Motor neuron (in vitro differentiated cells): ENCODE measurements at regions not wholly inside any gene's neighbourhood (a gene's known extent, or its start where the extent isn't known, plus 50 kb on each side); places are given as distances from the start of the nearest gene placed in this dataset.

Experiments
- ATAC-seq, 8 experiments: fragments of 200-7000 bp; cut with Tn5 transposase; replicated peaks in 6 of 8; 2 replicates each; pipeline ENCODE4 v1.8.0; 2021; ENCODE audit warnings: mild to moderate bottlenecking in 8 of 8, moderate library complexity in 8 of 8
- H3K27ac ChIP-seq, 2 donors: fragments of 250-450 bp; sonication (Bioruptor Pico); 2 replicates each; pipeline ENCODE4 v1.9.0; 2021; ENCODE audit warnings: antibody characterized with exemption in 2 of 2, mild to moderate bottlenecking in 2 of 2, moderate library complexity in 1 of 2
- H3K4me1 ChIP-seq, 2 donors: fragments of 250-450 bp; sonication (Bioruptor Pico); replicated peaks in 1 of 2; 2 replicates each; pipeline ENCODE4 v1.6.1; 2021; ENCODE audit warnings: antibody characterized with exemption in 2 of 2, mild to moderate bottlenecking in 2 of 2, moderate library complexity in 1 of 2
- H3K4me3 ChIP-seq, 5 donors: fragments of 250-450 bp; sonication (Bioruptor Pico); 2 replicates each; pipeline ENCODE4 v1.9.0; 2021; ENCODE audit warnings: antibody characterized with exemption in 5 of 5, mild to moderate bottlenecking in 5 of 5, moderate library complexity in 4 of 5
- WGBS, 10 experiments: fragments of 450-650 bp; shearing (Covaris generic); methylation state at CpG; one replicate each; pipeline ENCODE4 v1.0.0; 2022; 5-methylcytosine and 5-hydroxymethylcytosine counted together
- in situ Hi-C, 9 experiments: fragments of 400-800 bp; cut with MboI; loops; one replicate each; pipeline ENCODE4 v1.15.0; 2021; ENCODE audit warnings: low sequenced_read_pairs in 9 of 9, low pct_unique_long_range_greater_than_20kb in 2 of 9; ENCODE audit not compliant: unreplicated experiment in 9 of 9

DNA sequence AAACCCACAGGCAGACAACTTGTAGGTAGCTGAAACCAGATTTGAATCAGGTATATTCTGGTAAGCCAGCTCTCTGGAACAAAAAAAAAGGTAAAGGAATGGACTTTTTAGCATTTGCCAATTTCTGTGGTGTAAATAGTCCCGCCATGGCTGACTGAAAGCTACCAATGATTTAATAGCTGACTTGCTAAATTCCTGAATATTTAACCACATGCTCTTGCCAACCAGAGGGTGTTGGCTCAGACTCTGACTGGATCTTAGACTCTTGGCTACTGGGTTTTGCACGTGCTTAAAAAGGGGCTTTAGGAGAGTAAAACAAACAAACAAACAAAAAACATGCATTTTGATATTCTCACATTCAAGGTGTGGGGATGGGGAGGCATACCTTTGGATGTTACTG lies 600.0 kb upstream of the CDH4 start:
- 8 to 93% (median 46%) methylated on average over 1 to 2 of the region's 2 CpGs; no CpG with 5 or more reads in 3 of the 10 experiments for WGBS, 10 experiments

DNA sequence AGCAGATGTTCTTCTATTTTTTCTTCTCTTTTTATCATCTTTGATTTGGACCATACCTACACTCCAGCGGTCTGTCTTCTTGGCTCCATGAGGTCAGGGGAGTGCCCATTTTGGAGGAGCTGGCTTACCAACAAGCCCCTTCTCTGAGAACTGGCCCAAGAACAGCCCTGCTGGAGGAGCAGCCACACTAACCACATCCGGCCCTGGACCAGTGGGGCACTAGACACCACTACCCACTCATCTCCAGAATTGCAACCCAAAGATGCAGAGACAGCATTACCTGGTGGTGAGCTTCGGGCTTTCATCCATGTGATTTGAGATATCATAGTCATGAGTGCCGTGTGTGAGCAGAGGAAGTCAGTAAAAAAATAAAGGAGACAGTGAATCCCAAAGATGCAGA lies 599.4 kb upstream of the CDH4 start:
- WGBS, 10 experiments: 10 to 100% (median 78%) methylated on average over 1 to 3 of the region's 4 CpGs
- Histone ChIP-seq H3K4me1 (peaks cover under 1 to 6% of the 10 kb centered on the region in 2 donors), H3K27ac (no peak overlapping the region), H3K4me3 (no peak overlapping the region)
- no peak for ATAC-seq
- in situ Hi-C loops: no loop called here

More for the DNA sequence above, 600.0 kb upstream of the CDH4 start:
- in situ Hi-C loops: no loop called here
- peak in 2 of 8 experiments; percentile 46 to 58 for ATAC-seq
- H3K4me3 ChIP-seq: no peak overlapping the region
- no peak overlapping the region for H3K27ac ChIP-seq
- H3K4me1 ChIP-seq: peaks cover 0 to under 1% of the 10 kb centered on the region in 2 donors

DNA sequence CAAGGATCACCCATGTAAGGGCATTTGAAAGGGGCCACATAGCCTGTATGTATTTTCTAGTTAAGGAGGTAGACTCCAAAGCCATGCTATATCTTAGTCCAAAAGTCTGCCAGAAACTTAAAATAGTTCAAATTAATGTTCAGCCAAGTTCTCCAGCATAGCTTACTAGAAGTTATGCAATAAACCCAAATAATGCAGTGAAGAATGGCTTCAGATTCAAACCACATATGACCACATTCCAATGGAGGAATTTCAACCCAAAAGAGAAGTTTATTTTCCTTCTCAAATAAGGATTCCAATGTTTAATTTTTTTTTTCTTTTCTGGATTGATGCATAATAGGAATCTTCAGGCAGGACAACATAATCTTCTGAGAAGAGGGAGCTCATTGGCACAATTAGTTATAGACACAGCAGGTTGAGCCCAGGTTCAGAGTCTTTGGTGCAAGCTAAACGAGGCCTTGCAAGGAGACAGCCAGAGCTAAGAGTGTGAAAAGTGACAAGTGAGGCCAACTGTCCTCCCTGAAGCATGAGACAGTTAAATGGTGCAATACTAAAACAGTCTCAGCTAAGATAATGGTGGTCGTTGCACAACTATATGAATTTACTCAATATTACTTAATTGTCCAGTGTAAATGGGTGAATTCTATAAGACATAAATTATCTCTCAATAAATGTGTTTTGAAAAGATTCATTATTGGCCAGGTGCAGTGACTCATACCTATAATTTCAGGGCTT lies 598.8 kb upstream of the CDH4 start:
- ATAC-seq: peak in 2 of 8 experiments; percentile 10 to 15
- in situ Hi-C loops: no loop called here
- 31 to 89% (median 61%) methylated on average over 1 to 2 of the region's 2 CpGs; no CpG with 5 or more reads in 2 of the 10 experiments for WGBS, 10 experiments

DNA sequence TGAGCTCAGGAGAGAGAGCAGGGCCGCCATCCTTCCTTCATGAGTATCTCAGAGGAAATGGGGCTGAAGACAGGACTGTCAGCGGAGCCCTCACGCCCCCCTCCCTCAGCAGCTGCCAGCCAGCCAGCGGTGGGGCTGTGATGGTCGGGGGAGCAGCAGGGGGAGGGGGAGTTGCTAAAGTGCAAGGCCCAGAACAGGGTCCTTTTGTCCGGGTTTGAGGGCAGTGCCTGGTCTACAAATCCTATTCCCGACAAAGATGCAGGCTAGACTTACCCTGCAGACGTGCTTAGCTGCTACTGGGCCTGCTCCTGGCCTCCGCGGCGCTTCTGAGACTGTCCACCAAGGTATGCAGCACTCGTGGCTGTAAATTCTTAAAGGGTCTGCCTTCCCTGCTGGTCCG lies 593.4 kb upstream of the CDH4 start:
- in situ Hi-C loops: no loop called here
- 23 to 88% (median 75%) methylated on average over 1 to 8 of the region's 13 CpGs; no CpG with 5 or more reads in 7 of the 10 experiments for WGBS, 10 experiments
- H3K4me3 ChIP-seq: no peak overlapping the region

More for the DNA sequence above, 598.8 kb upstream of the CDH4 start:
- H3K4me3 ChIP-seq: no peak overlapping the region
- H3K27ac ChIP-seq: no peak overlapping the region
- peaks cover 2 to 8% of the 10 kb centered on the region in 2 donors for H3K4me1 ChIP-seq

DNA sequence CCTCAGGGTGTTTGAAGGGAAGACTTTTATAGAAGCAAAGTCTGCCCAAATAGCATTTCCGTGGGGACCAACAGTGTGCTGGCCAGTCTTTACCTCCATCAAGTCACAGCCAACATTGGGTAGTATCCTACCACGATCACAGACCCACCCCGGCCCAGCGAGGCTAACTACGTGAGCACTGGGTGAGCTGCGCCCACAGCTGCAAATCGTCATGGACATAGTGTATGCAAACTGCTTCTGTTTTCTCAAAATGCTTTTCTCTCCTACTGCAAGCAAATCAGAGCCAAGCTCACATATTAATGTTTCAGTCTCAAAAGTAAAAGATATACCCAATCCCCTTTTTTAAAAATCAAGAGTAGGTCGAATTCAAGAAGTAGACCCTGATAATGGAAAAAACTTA lies 592.8 kb upstream of the CDH4 start:
- Histone ChIP-seq H3K27ac (no peak overlapping the region), H3K4me1 (peaks cover 8 to 12% of the 10 kb centered on the region in 2 donors), H3K4me3 (no peak overlapping the region)
- in situ Hi-C loops: no loop called here
- WGBS, 10 experiments: 0 to 90% (median 75%) methylated on average over 1 to 6 of the region's 8 CpGs
- ATAC-seq: peak in 1 of 8 experiments; percentile 55

More for the DNA sequence above, 593.4 kb upstream of the CDH4 start:
- peaks cover 8 to 12% of the 10 kb centered on the region in 2 donors for H3K4me1 ChIP-seq
- peak in 3 of 8 experiments; percentile 29 to 48 (median 33) for ATAC-seq
- no peak overlapping the region for H3K27ac ChIP-seq

DNA sequence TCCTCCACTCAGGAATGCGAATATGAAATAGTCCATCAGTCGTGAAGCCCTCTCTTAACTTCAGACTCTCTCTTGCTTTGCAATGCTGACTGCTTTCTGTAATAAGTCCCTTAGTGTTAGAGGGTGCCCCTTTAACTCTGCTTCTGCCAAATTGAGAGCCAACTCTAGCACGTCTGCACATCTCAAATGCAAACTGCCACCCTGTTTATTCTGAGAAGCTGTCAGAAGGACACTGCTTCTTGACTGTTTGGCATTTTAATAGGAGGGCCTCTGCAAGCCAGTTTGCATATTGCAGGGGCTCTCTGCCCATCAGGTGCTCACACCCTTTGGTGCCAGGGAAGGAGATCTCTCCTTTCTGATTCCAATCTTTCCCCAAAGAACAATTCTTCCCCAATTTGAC lies 589.8 kb upstream of the CDH4 start:
- Histone ChIP-seq H3K27ac (no peak overlapping the region), H3K4me1 (peaks cover 8 to 12% of the 10 kb centered on the region in 2 donors), H3K4me3 (no peak overlapping the region)
- in situ Hi-C loops: no loop called here
- no peak for ATAC-seq
- WGBS, 10 experiments: 0 to 53% (median 21%) methylated on average over 1 to 3 of the region's 3 CpGs; no CpG with 5 or more reads in 4 of the 10 experiments

DNA sequence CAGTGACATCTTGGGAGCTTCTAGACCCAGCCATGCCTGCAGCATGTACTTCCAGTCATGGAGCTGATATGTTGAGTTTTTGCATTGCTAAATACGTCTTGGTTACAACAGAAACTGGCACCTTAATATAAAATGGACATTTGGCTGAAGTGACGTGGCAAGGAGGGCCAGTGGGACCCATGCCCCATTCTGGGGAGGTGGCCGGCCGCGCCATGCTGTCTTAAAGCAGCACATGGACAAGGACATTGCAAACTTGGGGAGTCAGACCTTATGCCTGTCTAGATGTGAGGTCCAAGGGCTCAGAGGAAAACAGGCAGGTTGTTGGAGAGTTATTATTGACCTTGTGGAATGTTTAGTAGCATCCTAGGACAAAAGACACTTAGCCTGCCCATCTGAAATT lies 588.0 kb upstream of the CDH4 start:
- ATAC-seq: no peak
- H3K4me1 ChIP-seq: peaks cover 0 to 6% of the 10 kb centered on the region in 2 donors
- no peak overlapping the region for H3K27ac ChIP-seq
- in situ Hi-C loops: no loop called here
- 17 to 97% (median 57%) methylated on average over 1 to 4 of the region's 5 CpGs; no CpG with 5 or more reads in 2 of the 10 experiments for whole genome bisulfite sequencing, 10 experiments
- H3K4me3 ChIP-seq: no peak overlapping the region

DNA sequence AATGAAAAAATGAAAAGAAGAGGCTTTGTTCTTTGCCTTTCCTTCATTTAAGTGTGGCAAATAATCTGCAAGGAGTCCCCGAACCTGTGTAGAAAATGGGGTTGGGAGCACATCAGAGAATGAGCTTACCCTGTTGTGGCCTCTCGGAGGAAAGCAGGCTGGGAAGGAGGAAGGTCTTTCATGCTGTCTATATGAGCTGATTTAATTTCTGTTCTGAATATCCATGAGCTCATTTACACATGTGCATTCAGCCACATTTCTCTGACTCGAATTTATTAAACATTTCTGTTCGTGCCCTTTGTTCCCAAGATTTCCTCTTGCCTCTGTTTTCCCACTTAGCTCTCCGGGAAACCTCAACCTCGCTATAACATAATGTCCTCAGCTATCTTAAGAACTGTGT lies 584.4 kb upstream of the CDH4 start:
- in situ Hi-C loops: no loop called here
- 0 to 90% (median 55%) methylated on average over 1 to 6 of the region's 6 CpGs for WGBS, 10 experiments
- peak in 5 of 8 experiments; percentile 56 to 93 (median 59) for ATAC-seq
- Histone ChIP-seq H3K4me1 (peaks cover 0 to 6% of the 10 kb centered on the region in 2 donors), H3K4me3 (no peak overlapping the region), H3K27ac (no peak overlapping the region)

DNA sequence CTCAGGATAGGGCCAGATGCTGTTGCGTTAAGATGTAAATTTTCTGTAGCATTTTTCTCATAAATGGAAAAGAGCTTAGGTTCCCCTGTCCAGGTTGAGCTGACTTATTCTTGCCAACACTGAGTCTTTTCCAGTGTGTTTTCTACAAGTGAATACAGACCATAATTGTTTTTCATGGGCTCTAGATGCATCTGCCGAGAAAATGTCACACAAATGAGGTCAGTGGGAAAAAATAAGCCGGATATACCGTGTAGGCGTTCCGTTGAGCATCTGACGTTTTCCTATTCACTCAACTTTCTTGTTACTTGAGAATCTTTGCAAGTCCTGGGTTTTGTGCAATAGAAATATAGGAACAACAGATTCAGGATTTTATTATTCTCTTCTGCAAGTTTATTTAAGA lies 582.9 kb upstream of the CDH4 start:
- no peak for ATAC-seq
- in situ Hi-C loops: no loop called here
- Histone ChIP-seq H3K27ac (no peak overlapping the region), H3K4me3 (no peak overlapping the region), H3K4me1 (peaks cover 0 to 6% of the 10 kb centered on the region in 2 donors)
- 18 to 100% (median 72%) methylated on average over 3 to 7 of the region's 7 CpGs for WGBS, 10 experiments

DNA sequence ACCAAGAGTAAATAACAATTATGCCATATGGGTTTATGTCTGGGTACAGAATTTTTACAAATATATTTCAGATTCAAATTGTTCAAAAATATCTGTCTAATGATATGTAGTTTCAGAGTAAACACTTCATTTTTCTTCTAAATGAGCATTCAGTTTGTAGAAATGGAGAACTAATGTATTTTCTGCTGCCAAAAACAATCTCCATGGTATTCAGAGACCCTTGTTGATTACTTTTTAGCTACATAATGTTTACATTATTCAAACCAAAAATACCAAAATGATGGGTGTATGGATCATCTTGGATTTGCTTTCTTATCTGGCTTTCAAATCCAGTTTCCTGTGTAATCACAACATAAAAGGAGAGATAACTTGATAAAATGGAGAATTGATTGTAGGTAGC lies 576.0 kb upstream of the CDH4 start:
- Histone ChIP-seq H3K4me1 (no peaks in the 10 kb centered on the region), H3K27ac (no peak overlapping the region), H3K4me3 (no peak overlapping the region)
- no peak for ATAC-seq
- in situ Hi-C loops: no loop called here

DNA sequence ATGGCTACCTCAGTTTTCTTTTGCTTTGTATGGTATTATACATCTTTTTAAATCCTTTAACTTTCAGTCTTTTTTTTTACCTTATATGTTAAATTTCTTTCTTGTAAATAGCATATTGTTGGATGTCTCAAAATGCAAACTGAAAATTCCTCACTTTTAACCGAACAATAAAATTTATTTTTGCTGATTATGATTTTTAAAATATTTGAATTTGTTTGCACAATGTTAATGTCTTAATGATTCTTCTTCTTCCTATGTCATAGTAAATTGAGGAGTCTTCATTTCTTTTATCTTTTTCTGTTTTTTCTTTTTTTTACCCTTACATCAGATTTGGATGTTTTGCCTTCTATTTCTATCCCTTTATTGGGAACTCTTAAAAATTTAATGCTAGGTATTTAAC lies 574.2 kb upstream of the CDH4 start:
- 44 to 100% (median 70%) methylated on average over 1 of the region's 1 CpG for WGBS, 10 experiments
- in situ Hi-C loops: no loop called here
- no peaks in the 10 kb centered on the region for H3K4me1 ChIP-seq
- H3K4me3 ChIP-seq: no peak overlapping the region
- ATAC-seq: no peak
- no peak overlapping the region for H3K27ac ChIP-seq

DNA sequence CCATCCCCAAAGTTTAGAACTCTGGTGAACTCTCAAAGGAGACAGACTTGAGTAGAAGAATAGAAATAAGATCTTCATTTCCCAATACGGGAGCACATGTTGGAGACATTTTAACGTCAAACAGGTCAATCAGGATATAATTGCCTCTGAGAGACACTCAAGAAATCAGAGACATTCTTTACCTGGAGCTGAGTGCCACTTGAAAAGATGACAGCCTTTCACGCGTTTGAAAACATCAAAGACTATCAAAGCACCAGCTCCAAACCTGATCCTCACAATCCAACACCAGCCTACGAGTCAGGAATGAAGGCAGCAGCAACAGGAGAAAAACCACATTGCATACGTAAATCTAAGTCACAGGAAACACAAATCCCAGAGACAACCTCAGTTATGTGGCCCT lies 571.5 kb upstream of the CDH4 start:
- no peak overlapping the region for H3K27ac ChIP-seq
- no peak for ATAC-seq
- no peak overlapping the region for H3K4me3 ChIP-seq
- in situ Hi-C loops: no loop called here
- 0 to 100% (median 82%) methylated on average over 1 to 6 of the region's 6 CpGs; no CpG with 5 or more reads in 2 of the 10 experiments for WGBS, 10 experiments
- no peaks in the 10 kb centered on the region for H3K4me1 ChIP-seq

DNA sequence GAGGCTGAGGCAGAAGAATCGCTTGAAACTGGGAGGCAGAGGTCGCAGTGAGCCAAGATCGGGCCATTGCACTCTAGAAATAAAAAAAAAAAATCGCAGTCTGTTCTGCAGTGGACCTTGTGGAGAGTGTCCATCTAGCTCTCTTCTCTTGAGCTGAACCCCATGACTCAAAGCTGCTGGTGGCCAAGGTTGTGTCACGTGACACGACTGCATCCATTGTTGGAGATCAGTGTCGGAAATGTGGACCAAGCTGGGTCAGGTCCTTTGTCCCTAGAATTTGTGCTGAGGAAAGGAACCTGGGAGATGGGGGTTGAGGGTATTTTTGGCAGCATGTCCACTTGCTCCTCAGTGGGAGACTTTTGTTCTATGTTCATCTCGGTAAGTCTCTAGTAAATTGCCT lies 564.8 kb upstream of the CDH4 start:
- ATAC-seq: no peak
- WGBS, 10 experiments: 33 to 91% (median 50%) methylated on average over 1 to 6 of the region's 8 CpGs; no CpG with 5 or more reads in 3 of the 10 experiments
- in situ Hi-C loops: no loop called here
- no peak overlapping the region for H3K27ac ChIP-seq
- peaks cover 0 to 1% of the 10 kb centered on the region in 2 donors for H3K4me1 ChIP-seq
- H3K4me3 ChIP-seq: no peak overlapping the region

DNA sequence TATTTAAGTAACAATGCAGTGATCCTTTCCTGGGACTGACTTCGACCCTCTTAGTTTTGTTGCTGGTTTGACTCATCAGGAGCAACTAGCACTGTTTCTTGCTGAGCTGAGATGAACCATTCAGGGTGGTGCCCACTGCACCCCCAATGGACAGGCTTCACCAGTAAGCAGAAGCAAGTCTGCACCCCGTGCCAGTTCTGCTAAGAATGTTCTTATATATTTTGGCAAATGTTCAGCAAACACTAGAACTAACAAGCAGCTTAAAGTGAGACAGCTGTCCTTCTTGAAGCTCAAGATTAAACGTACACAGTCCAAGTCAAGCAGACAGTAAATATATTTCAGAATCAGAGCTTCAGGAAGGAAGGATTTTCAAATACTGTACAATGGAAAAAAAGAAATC lies 561.3 kb upstream of the CDH4 start:
- 17 to 100% (median 76%) methylated on average over 1 to 3 of the region's 3 CpGs; no CpG with 5 or more reads in 1 of the 10 experiments for WGBS, 10 experiments
- in situ Hi-C loops: no loop called here
- no peak overlapping the region for H3K4me3 ChIP-seq
- ATAC-seq: no peak
- no peak overlapping the region for H3K27ac ChIP-seq
- H3K4me1 ChIP-seq: peaks cover 9 to 24% of the 10 kb centered on the region in 2 donors
